Keratinocyte (primary cell): ENCODE measurements at regions not wholly inside any gene's neighbourhood (a gene's known extent, or its start where the extent isn't known, plus 50 kb on each side); places are given as distances from the start of the nearest gene placed in this dataset.

Source experiments
- DNase-seq: peaks from one replicate; pipeline ENCODE4 v3.0.0-alpha.2; 2011; ENCODE audit warnings: low read depth, missing footprints, low spot score
- FAIRE-seq: peaks from 2 replicates; lab custom pipeline; 2011; peaks lifted over from hg19 to GRCh38; lab: Jason Lieb, UNC
- H2AFZ ChIP-seq: 2 replicates; pipeline ENCODE4 v1.6.0; 2012; ENCODE audit warnings: low read length, control low read depth, inconsistent platforms; ENCODE audit not compliant: control insufficient read depth
- H3K27ac ChIP-seq: 2 replicates; pipeline ENCODE4 v1.5.1; 2011; ENCODE audit warnings: low read length; ENCODE audit not compliant: control insufficient read depth, insufficient read depth
- H3K27me3 ChIP-seq: 3 replicates; pipeline ENCODE4 v1.6.0; 2011; ENCODE audit warnings: low read length; ENCODE audit not compliant: control insufficient read depth, insufficient read depth; ENCODE audit errors: extremely low read depth
- H3K36me3 ChIP-seq, 2 experiments: 2 replicates in 1 of 2; 3 replicates in 1 of 2; pipeline ENCODE4 v1.5.1; 2011; ENCODE audit warnings: low read length in 2 of 2, mild to moderate bottlenecking in 1 of 2; ENCODE audit not compliant: control insufficient read depth in 2 of 2, insufficient read depth in 2 of 2; ENCODE audit errors: extremely low read depth in 1 of 2
- H3K4me1 ChIP-seq: 3 replicates; pipeline ENCODE4 v1.5.1; 2011; ENCODE audit warnings: low read length; ENCODE audit not compliant: control insufficient read depth, insufficient read depth; ENCODE audit errors: extremely low read depth
- H3K4me2 ChIP-seq: 3 replicates; pipeline ENCODE4 v1.6.0; 2011; ENCODE audit warnings: low read depth, low read length; ENCODE audit not compliant: control insufficient read depth, insufficient read depth; ENCODE audit errors: extremely low read depth
- H3K4me3 ChIP-seq, 3 experiments: fragments of 200-600 bp in 1 of 3; sonication (generic) in 1 of 3; 2 replicates in 2 of 3; 3 replicates in 1 of 3; pipeline ENCODE4 v1.5.1; 2011 to 2016; ENCODE audit warnings: low read length in 3 of 3, mild to moderate bottlenecking in 3 of 3, control low read depth in 2 of 3, inconsistent platforms in 1 of 3, low read depth in 1 of 3, mixed read lengths in 1 of 3, mixed run types in 1 of 3, moderate library complexity in 1 of 3; ENCODE audit not compliant: control insufficient read depth in 2 of 3, insufficient read depth in 2 of 3; ENCODE audit errors: extremely low read depth in 1 of 3
- H3K79me2 ChIP-seq: 2 replicates; pipeline ENCODE4 v1.6.0; 2012; ENCODE audit warnings: low read length; ENCODE audit not compliant: control insufficient read depth, insufficient read depth
- H3K9ac ChIP-seq: 3 replicates; pipeline ENCODE4 v1.6.0; 2011; ENCODE audit warnings: low read length; ENCODE audit not compliant: control insufficient read depth, insufficient read depth; ENCODE audit errors: extremely low read depth
- H3K9me1 ChIP-seq: 3 replicates; pipeline ENCODE4 v1.6.0; 2011; ENCODE audit warnings: low read length; ENCODE audit not compliant: control insufficient read depth, insufficient read depth; ENCODE audit errors: extremely low read depth
- H3K9me3 ChIP-seq: 2 replicates; pipeline ENCODE4 v1.5.1; 2012; ENCODE audit warnings: low read depth, low read length; ENCODE audit not compliant: control insufficient read depth
- H4K20me1 ChIP-seq: 3 replicates; pipeline ENCODE4 v1.6.0; 2011; ENCODE audit warnings: low read length; ENCODE audit not compliant: control insufficient read depth, insufficient read depth; ENCODE audit errors: extremely low read depth
- CTCF ChIP-seq, 3 experiments: IDR thresholded peaks in 1 of 3; conservative IDR thresholded peaks in 1 of 3; optimal IDR thresholded peaks in 1 of 3; 2 replicates in 2 of 3; 3 replicates in 1 of 3; pipeline versions ENCODE3 to v1.5.1; 2011; ENCODE audit warnings: low read length in 3 of 3, mild to moderate bottlenecking in 3 of 3, moderate library complexity in 2 of 3, control low read depth in 1 of 3, inconsistent platforms in 1 of 3; ENCODE audit not compliant: insufficient read depth in 2 of 3; ENCODE audit errors: extremely low read depth in 1 of 3
- EZH2 ChIP-seq: IDR thresholded peaks from one replicate; pipeline ENCODE4 v1.6.1; 2012; ENCODE audit warnings: inconsistent platforms, mild to moderate bottlenecking, low read length, moderate library complexity
- dilution Hi-C: fragments of 300-500 bp; cut with MboI; formaldehyde crosslinking; loops from one replicate; pipeline ENCODE4 v1.7.0; 2020; ENCODE audit warnings: low sequenced_read_pairs; ENCODE audit not compliant: extremely low pct_ligation_motif_present

GRCh38 chr3:65083240-65083639 is 395.4 kb upstream of the ADAMTS9 start:
- H3K27me3 ChIP-seq, result no peaks in the 10 kb centered on the region
- no peak overlapping the region for H3K27ac ChIP-seq
- H3K9me1 ChIP-seq, result no peaks in the 10 kb centered on the region
- no peaks in the 10 kb centered on the region for H3K4me1 ChIP-seq
- dilution Hi-C loops, result no loop called here
- H2AFZ ChIP-seq, result no peak overlapping the region
- DNase-seq, result no peak
- no peaks in the 10 kb centered on the region for H3K36me3 ChIP-seq
- H3K79me2 ChIP-seq, result no peaks in the 10 kb centered on the region
- no peak overlapping the region for H3K9ac ChIP-seq
- H4K20me1 ChIP-seq, result no peaks in the 10 kb centered on the region
- no peak overlapping the region for H3K4me2 ChIP-seq
- TF ChIP-seq EZH2 (no peak), CTCF (optimal IDR thresholded peaks at IDR 0.05 in 1 of 3, IDR thresholded peaks at IDR 0.05 in 1 of 3, conservative IDR thresholded peaks at IDR 0.05 in 1 of 3; ENCODE audit: extremely low read depth in 1 of 3, insufficient read depth in 2 of 3, low read length in 3 of 3) (no peak)
- no peaks in the 10 kb centered on the region for H3K9me3 ChIP-seq
- H3K4me3 ChIP-seq, result no peak overlapping the region
- no peak for FAIRE-seq

GRCh38 chr3:65081536-65081935 is 393.7 kb upstream of the ADAMTS9 start:
- Histone ChIP-seq H3K27me3 (no peaks in the 10 kb centered on the region), H3K4me3 (no peak overlapping the region), H2AFZ (no peak overlapping the region), H3K9me3 (no peaks in the 10 kb centered on the region), H3K9ac (no peak overlapping the region), H3K4me2 (no peak overlapping the region), H3K27ac (no peak overlapping the region), H3K9me1 (no peaks in the 10 kb centered on the region), H3K36me3 (no peaks in the 10 kb centered on the region), H4K20me1 (no peaks in the 10 kb centered on the region), H3K79me2 (no peaks in the 10 kb centered on the region), H3K4me1 (no peaks in the 10 kb centered on the region)
- no peak for DNase-seq
- dilution Hi-C loops, result no loop called here
- no peak for FAIRE-seq
- TF ChIP-seq EZH2, result no peak
- TF ChIP-seq CTCF (optimal IDR thresholded peaks at IDR 0.05 in 1 of 3, IDR thresholded peaks at IDR 0.05 in 1 of 3, conservative IDR thresholded peaks at IDR 0.05 in 1 of 3; ENCODE audit: extremely low read depth in 1 of 3, insufficient read depth in 2 of 3, low read length in 3 of 3), result no peak
